Activated naive CD8-positive, alpha-beta T cell treated with anti-CD3 and anti-CD28 coated beads, Interleukin-2, amount 50 U/mL, for 24 hours (primary cell): ENCODE measurements at regions not wholly inside any gene's neighbourhood (a gene's known extent, or its start where the extent isn't known, plus 50 kb on each side); places are given as distances from the start of the nearest gene placed in this dataset.
"Not testable (repeated sequence)": the region's sequence is repeated elsewhere in the genome, so short reads cannot be mapped to it uniquely, and the experiment has no call there.

ENCODE experiments used
- ATAC-seq: fragments of 150-1000 bp; cut with Tn5 transposase; one replicate; pipeline ENCODE4 v1.10.0; 2021
- DNase-seq: peaks from one replicate; pipeline ENCODE4 v3.0.0; 2021
- H3K27ac Mint-ChIP-seq: one replicate; pipeline ENCODE4 v1.8.0; 2021; ENCODE audit warnings: mild to moderate bottlenecking, mixed read lengths
- H3K27me3 Mint-ChIP-seq: one replicate; pipeline ENCODE4 v1.8.0; 2021; ENCODE audit warnings: mixed read lengths
- H3K36me3 Mint-ChIP-seq: one replicate; pipeline ENCODE4 v1.8.0; 2021; ENCODE audit warnings: low read depth, mixed read lengths
- H3K4me1 Mint-ChIP-seq: one replicate; pipeline ENCODE4 v1.8.0; 2021; ENCODE audit warnings: mixed read lengths
- H3K4me3 Mint-ChIP-seq: one replicate; pipeline ENCODE4 v1.8.0; 2021; ENCODE audit warnings: mild to moderate bottlenecking, moderate library complexity, mixed read lengths
- H3K9me3 Mint-ChIP-seq: one replicate; pipeline ENCODE4 v1.8.0; 2021; ENCODE audit warnings: mixed read lengths

- peaks cover 17% of the 10 kb centered on the region for H3K9me3 Mint-ChIP-seq
- H3K27ac Mint-ChIP-seq = no peak overlapping the region
- no peaks in the 10 kb centered on the region for H3K4me1 Mint-ChIP-seq
- no peaks in the 10 kb centered on the region for H3K36me3 Mint-ChIP-seq
- H3K27me3 Mint-ChIP-seq = no peaks in the 10 kb centered on the region
- H3K4me3 Mint-ChIP-seq = no peak overlapping the region
- DNase-seq = no peak
- ATAC-seq = no peak
Observed at GRCh38 chr16:65600629-65601028, 478.8 kb upstream of the CDH11 start.

- H3K4me1 Mint-ChIP-seq = no peaks in the 10 kb centered on the region
- no peak for ATAC-seq
- no peak overlapping the region for H3K4me3 Mint-ChIP-seq
- no peaks in the 10 kb centered on the region for H3K27me3 Mint-ChIP-seq
- H3K9me3 Mint-ChIP-seq = peaks cover 18% of the 10 kb centered on the region
- H3K27ac Mint-ChIP-seq = no peak overlapping the region
- H3K36me3 Mint-ChIP-seq = no peaks in the 10 kb centered on the region
- no peak for DNase-seq
Observed at GRCh38 chr16:65600046-65600445, 478.2 kb upstream of the CDH11 start.

- H3K4me3 Mint-ChIP-seq = no peak overlapping the region
- ATAC-seq = no peak
- H3K4me1 Mint-ChIP-seq = no peaks in the 10 kb centered on the region
- H3K27ac Mint-ChIP-seq = no peak overlapping the region
- no peaks in the 10 kb centered on the region for H3K27me3 Mint-ChIP-seq
- DNase-seq = no peak
- peaks cover 14% of the 10 kb centered on the region for H3K9me3 Mint-ChIP-seq
- H3K36me3 Mint-ChIP-seq = no peaks in the 10 kb centered on the region
Observed at GRCh38 chr16:65598621-65599020, 476.8 kb upstream of the CDH11 start.

- Mint-ChIP-seq H3K36me3 (no peaks in the 10 kb centered on the region), H3K9me3 (no peaks in the 10 kb centered on the region), H3K4me3 (no peak overlapping the region), H3K27ac (no peak overlapping the region), H3K27me3 (no peaks in the 10 kb centered on the region), H3K4me1 (no peaks in the 10 kb centered on the region)
- no peak for DNase-seq
- no peak for ATAC-seq
Observed at GRCh38 chr16:65583498-65583897, 461.6 kb upstream of the CDH11 start.

- Mint-ChIP-seq H3K27ac (no peak overlapping the region), H3K36me3 (no peaks in the 10 kb centered on the region), H3K4me3 (no peak overlapping the region), H3K4me1 (no peaks in the 10 kb centered on the region), H3K27me3 (no peaks in the 10 kb centered on the region), H3K9me3 (peaks cover 12% of the 10 kb centered on the region)
- DNase-seq (no peak), ATAC-seq (no peak)
Observed at GRCh38 chr16:65579050-65579449, 457.2 kb upstream of the CDH11 start.

- Mint-ChIP-seq H3K27ac (no peak overlapping the region), H3K36me3 (no peaks in the 10 kb centered on the region), H3K9me3 (peaks cover 12% of the 10 kb centered on the region), H3K27me3 (no peaks in the 10 kb centered on the region), H3K4me3 (no peak overlapping the region), H3K4me1 (no peaks in the 10 kb centered on the region)
- ATAC-seq = no peak
- DNase-seq = no peak
Observed at GRCh38 chr16:65576631-65577030, 454.8 kb upstream of the CDH11 start.

- Mint-ChIP-seq H3K27ac (no peak overlapping the region), H3K36me3 (no peaks in the 10 kb centered on the region), H3K4me3 (no peak overlapping the region), H3K9me3 (peaks cover 13% of the 10 kb centered on the region), H3K27me3 (no peaks in the 10 kb centered on the region), H3K4me1 (no peaks in the 10 kb centered on the region)
- ATAC-seq (no peak), DNase-seq (no peak)
Observed at GRCh38 chr16:65576139-65576538, 454.3 kb upstream of the CDH11 start.

- ATAC-seq = no peak
Observed at GRCh38 chr16:65574326-65574966, 452.6 kb upstream of the CDH11 start.

GRCh38 chr16:65572156-65572555, 450.3 kb upstream of the CDH11 start:
- Mint-ChIP-seq H3K27ac (no peak overlapping the region), H3K36me3 (no peaks in the 10 kb centered on the region), H3K4me1 (no peaks in the 10 kb centered on the region), H3K27me3 (no peaks in the 10 kb centered on the region), H3K9me3 (peaks cover 18% of the 10 kb centered on the region), H3K4me3 (no peak overlapping the region)
- DNase-seq (no peak), ATAC-seq (no peak)

More at GRCh38 chr16:65574326-65574966, 452.6 kb upstream of the CDH11 start:
- no peaks in the 10 kb centered on the region for H3K27me3 Mint-ChIP-seq
- H3K27ac Mint-ChIP-seq = no peak overlapping the region
- DNase-seq = no peak
- no peaks in the 10 kb centered on the region for H3K36me3 Mint-ChIP-seq
- peaks cover 20% of the 10 kb centered on the region for H3K9me3 Mint-ChIP-seq
- no peak overlapping the region for H3K4me3 Mint-ChIP-seq
- no peaks in the 10 kb centered on the region for H3K4me1 Mint-ChIP-seq

- Mint-ChIP-seq H3K36me3 (no peaks in the 10 kb centered on the region), H3K27me3 (peaks cover 2% of the 10 kb centered on the region), H3K4me3 (no peak overlapping the region), H3K4me1 (no peaks in the 10 kb centered on the region), H3K27ac (no peak overlapping the region), H3K9me3 (peaks cover 12% of the 10 kb centered on the region)
- ATAC-seq (no peak), DNase-seq (no peak)
Observed at GRCh38 chr16:65570261-65570660, 448.4 kb upstream of the CDH11 start.

GRCh38 chr16:65559846-65560245, 438.0 kb upstream of the CDH11 start:
- H3K9me3 Mint-ChIP-seq = peaks cover 11% of the 10 kb centered on the region
- H3K27me3 Mint-ChIP-seq = no peaks in the 10 kb centered on the region
- no peaks in the 10 kb centered on the region for H3K4me1 Mint-ChIP-seq
- ATAC-seq = no peak
- no peak overlapping the region for H3K4me3 Mint-ChIP-seq
- no peak for DNase-seq
- no peak overlapping the region for H3K27ac Mint-ChIP-seq
- no peaks in the 10 kb centered on the region for H3K36me3 Mint-ChIP-seq

- not testable (repeated sequence) for H3K4me3 Mint-ChIP-seq, H3K36me3 Mint-ChIP-seq, H3K27me3 Mint-ChIP-seq, H3K27ac Mint-ChIP-seq, ATAC-seq, H3K4me1 Mint-ChIP-seq, DNase-seq
- peaks cover 11% of the 10 kb centered on the region for H3K9me3 Mint-ChIP-seq
Observed at GRCh38 chr16:65549689-65550088, 427.8 kb upstream of the CDH11 start.

- Mint-ChIP-seq H3K9me3 (peaks cover 11% of the 10 kb centered on the region), H3K27ac (no peak overlapping the region), H3K4me1 (no peaks in the 10 kb centered on the region), H3K4me3 (no peak overlapping the region), H3K36me3 (no peaks in the 10 kb centered on the region), H3K27me3 (no peaks in the 10 kb centered on the region)
- DNase-seq (no peak), ATAC-seq (no peak)
Observed at GRCh38 chr16:65548470-65548869, 426.6 kb upstream of the CDH11 start.

- Mint-ChIP-seq H3K4me1 (no peaks in the 10 kb centered on the region), H3K27ac (no peak overlapping the region), H3K36me3 (no peaks in the 10 kb centered on the region), H3K9me3 (peaks cover 10% of the 10 kb centered on the region), H3K4me3 (no peak overlapping the region), H3K27me3 (no peaks in the 10 kb centered on the region)
- DNase-seq (no peak), ATAC-seq (no peak)
Observed at GRCh38 chr16:65547772-65548446, 426.0 kb upstream of the CDH11 start.

GRCh38 chr16:65546353-65546791, 424.5 kb upstream of the CDH11 start:
- Mint-ChIP-seq H3K36me3 (no peaks in the 10 kb centered on the region), H3K9me3 (peaks cover 12% of the 10 kb centered on the region)
- ATAC-seq = no peak

More at GRCh38 chr16:65546353-65546791, 424.5 kb upstream of the CDH11 start:
- DNase-seq = no peak
- no peaks in the 10 kb centered on the region for H3K4me1 Mint-ChIP-seq
- H3K27me3 Mint-ChIP-seq = no peaks in the 10 kb centered on the region
- no peak overlapping the region for H3K27ac Mint-ChIP-seq
- no peak overlapping the region for H3K4me3 Mint-ChIP-seq
